Sigmoid colon (tissue), 3 donors: ENCODE measurements at regions not wholly inside any gene's neighbourhood (a gene's known extent, or its start where the extent isn't known, plus 50 kb on each side); places are given as distances from the start of the nearest gene placed in this dataset.

Source experiments
- POLR2A ChIP-seq, 2 donors: fragments of 450-650 bp; IDR thresholded peaks; one replicate each; pipeline ENCODE4 v1.6.1; 2016; ENCODE audit warnings: antibody characterized with exemption in 2 of 2, mild to moderate bottlenecking in 2 of 2, moderate library complexity in 2 of 2
- TF ChIP-seq, protein P1 (sequence below), 4 experiments: fragments of 450-650 bp in 3 of 4; fragments of 200-600 bp in 1 of 4; IDR thresholded peaks; one replicate each; pipeline ENCODE4 v1.5.1; 2016 to 2019; ENCODE audit warnings: antibody characterized with exemption in 4 of 4, mild to moderate bottlenecking in 3 of 4, moderate library complexity in 2 of 4

DNA sequence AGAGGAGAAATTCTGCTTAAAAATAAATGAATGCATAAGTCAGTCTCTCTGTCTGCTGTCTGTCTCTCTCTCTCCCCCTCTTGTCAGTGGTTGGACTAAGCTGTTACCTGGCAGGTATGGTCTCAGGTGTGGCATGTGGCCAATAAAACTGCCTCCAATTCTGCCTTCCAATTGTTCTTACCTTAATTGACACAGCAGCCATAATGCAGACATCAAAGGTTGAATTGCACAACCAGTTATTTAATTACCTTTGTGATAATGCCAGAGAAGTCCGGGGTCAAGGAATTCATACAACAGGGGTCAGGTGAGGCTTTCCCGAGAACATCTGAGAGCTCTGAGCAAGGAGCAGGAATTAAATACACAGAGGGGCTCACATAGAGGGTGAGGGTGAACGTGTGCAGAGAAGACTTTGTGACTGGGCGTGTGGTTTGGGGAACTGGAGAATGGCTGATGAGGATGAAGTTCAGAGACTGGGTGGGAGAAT lies 78.8 kb upstream of the CDYL2 start:
- TF ChIP-seq POLR2A (IDR thresholded peaks at IDR 0.05), result no peak
- TF ChIP-seq, protein P1, sequence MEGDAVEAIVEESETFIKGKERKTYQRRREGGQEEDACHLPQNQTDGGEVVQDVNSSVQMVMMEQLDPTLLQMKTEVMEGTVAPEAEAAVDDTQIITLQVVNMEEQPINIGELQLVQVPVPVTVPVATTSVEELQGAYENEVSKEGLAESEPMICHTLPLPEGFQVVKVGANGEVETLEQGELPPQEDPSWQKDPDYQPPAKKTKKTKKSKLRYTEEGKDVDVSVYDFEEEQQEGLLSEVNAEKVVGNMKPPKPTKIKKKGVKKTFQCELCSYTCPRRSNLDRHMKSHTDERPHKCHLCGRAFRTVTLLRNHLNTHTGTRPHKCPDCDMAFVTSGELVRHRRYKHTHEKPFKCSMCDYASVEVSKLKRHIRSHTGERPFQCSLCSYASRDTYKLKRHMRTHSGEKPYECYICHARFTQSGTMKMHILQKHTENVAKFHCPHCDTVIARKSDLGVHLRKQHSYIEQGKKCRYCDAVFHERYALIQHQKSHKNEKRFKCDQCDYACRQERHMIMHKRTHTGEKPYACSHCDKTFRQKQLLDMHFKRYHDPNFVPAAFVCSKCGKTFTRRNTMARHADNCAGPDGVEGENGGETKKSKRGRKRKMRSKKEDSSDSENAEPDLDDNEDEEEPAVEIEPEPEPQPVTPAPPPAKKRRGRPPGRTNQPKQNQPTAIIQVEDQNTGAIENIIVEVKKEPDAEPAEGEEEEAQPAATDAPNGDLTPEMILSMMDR (IDR thresholded peaks at IDR 0.05), result no peak
